COLO668 (cell line): ENCODE measurements at regions not wholly inside any gene's neighbourhood (a gene's known extent, or its start where the extent isn't known, plus 50 kb on each side); places are given as distances from the start of the nearest gene placed in this dataset.
"Not testable (repeated sequence)": the region's sequence is repeated elsewhere in the genome, so short reads cannot be mapped to it uniquely, and the experiment has no call there.

ENCODE experiments used
- DNase-seq: peaks from one replicate; lab custom pipeline; 2025; ENCODE audit not compliant: unreplicated experiment; lab: John Stamatoyannopoulos, UW

GRCh38 chr18:47729356-47729755 lies 201.1 kb downstream of the SMAD2 start:
- no peak for DNase-seq

GRCh38 chr18:47728921-47729320 lies 201.5 kb downstream of the SMAD2 start:
- DNase-seq: no peak

GRCh38 chr18:47727409-47727808 lies 203.1 kb downstream of the SMAD2 start:
- no peak for DNase-seq

- DNase-seq: no peak
Observed at GRCh38 chr18:47726550-47726949, 203.9 kb downstream of the SMAD2 start.

- no peak for DNase-seq
Observed at GRCh38 chr18:47725656-47726055, 204.8 kb downstream of the SMAD2 start.

GRCh38 chr18:47724186-47724975 lies 206.1 kb downstream of the SMAD2 start:
- no peak for DNase-seq

- no peak for DNase-seq
Observed at GRCh38 chr18:47721876-47722275, 208.6 kb downstream of the SMAD2 start.

GRCh38 chr18:47720741-47721140 lies 209.7 kb downstream of the SMAD2 start:
- DNase-seq: no peak

GRCh38 chr18:47719096-47719780 lies 211.2 kb downstream of the SMAD2 start:
- no peak for DNase-seq

GRCh38 chr18:47718646-47719045 lies 211.8 kb downstream of the SMAD2 start:
- no peak for DNase-seq

GRCh38 chr18:47717257-47717656 lies 213.2 kb downstream of the SMAD2 start:
- DNase-seq: no peak

GRCh38 chr18:47716632-47717185 lies 213.8 kb downstream of the SMAD2 start:
- no peak for DNase-seq

GRCh38 chr18:47710451-47710850 lies 220.0 kb downstream of the SMAD2 start:
- DNase-seq: no peak

GRCh38 chr18:47709556-47709955 lies 220.9 kb downstream of the SMAD2 start:
- no peak for DNase-seq

GRCh38 chr18:47708206-47708605 lies 222.3 kb downstream of the SMAD2 start:
- DNase-seq: no peak

- no peak for DNase-seq
Observed at GRCh38 chr18:47701134-47701533, 229.3 kb downstream of the SMAD2 start.

GRCh38 chr18:47696870-47697269 lies 233.6 kb downstream of the SMAD2 start:
- DNase-seq: no peak

GRCh38 chr18:47691611-47692010 lies 238.8 kb downstream of the SMAD2 start:
- no peak for DNase-seq

GRCh38 chr18:47690778-47691177 lies 239.7 kb downstream of the SMAD2 start:
- not testable (repeated sequence) for DNase-seq

- no peak for DNase-seq
Observed at GRCh38 chr18:47689371-47689770, 241.1 kb downstream of the SMAD2 start.

GRCh38 chr18:47686806-47687205 lies 243.7 kb downstream of the SMAD2 start:
- DNase-seq: no peak

- no peak for DNase-seq
Observed at GRCh38 chr18:47683774-47684173, 246.7 kb downstream of the SMAD2 start.
